Ascending aorta (tissue), 2 donors: ENCODE measurements at regions not wholly inside any gene's neighbourhood (a gene's known extent, or its start where the extent isn't known, plus 50 kb on each side); places are given as distances from the start of the nearest gene placed in this dataset.

Source experiments
- DNase-seq, 2 donors: peaks; one replicate each; pipeline ENCODE4 v3.0.0-alpha.2; 2019; ENCODE audit warnings: low spot score in 2 of 2
- H3K27ac ChIP-seq, 2 donors: fragments of 200-600 bp; sonication (generic); one replicate each; pipeline ENCODE4 v1.5.1; 2016 to 2017; ENCODE audit warnings: mild to moderate bottlenecking in 1 of 2
- H3K27me3 ChIP-seq: fragments of 200-600 bp; sonication (generic); one replicate; pipeline ENCODE4 v1.5.1; 2017
- H3K36me3 ChIP-seq, 2 donors: fragments of 200-600 bp; sonication (generic); one replicate each; pipeline ENCODE4 v1.5.1; 2016
- H3K4me1 ChIP-seq, 2 donors: fragments of 200-600 bp; sonication (generic); one replicate each; pipeline ENCODE4 v1.5.1; 2016 to 2017; ENCODE audit warnings: mild to moderate bottlenecking in 1 of 2
- H3K4me3 ChIP-seq, 2 donors: fragments of 200-600 bp; sonication (generic); one replicate each; pipeline ENCODE4 v1.5.1; 2016 to 2017; ENCODE audit warnings: mild to moderate bottlenecking in 1 of 2
- H3K9me3 ChIP-seq, 2 donors: fragments of 200-600 bp; sonication (generic); one replicate each; pipeline ENCODE4 v1.5.1; 2016
- intact Hi-C: fragments of 100-400 bp; cut with DNase I; formaldehyde crosslinking; loops from one replicate; pipeline ENCODE4 v1.15.1; 2023
- TF ChIP-seq, protein P1 (sequence below), 3 experiments: fragments of 200-600 bp in 2 of 3; fragments of 450-650 bp in 1 of 3; sonication (generic) in 2 of 3; IDR thresholded peaks; one replicate each; pipeline ENCODE4 v1.5.1; 2016 to 2019; ENCODE audit warnings: antibody characterized with exemption in 3 of 3, mild to moderate bottlenecking in 1 of 3, moderate library complexity in 1 of 3

DNA sequence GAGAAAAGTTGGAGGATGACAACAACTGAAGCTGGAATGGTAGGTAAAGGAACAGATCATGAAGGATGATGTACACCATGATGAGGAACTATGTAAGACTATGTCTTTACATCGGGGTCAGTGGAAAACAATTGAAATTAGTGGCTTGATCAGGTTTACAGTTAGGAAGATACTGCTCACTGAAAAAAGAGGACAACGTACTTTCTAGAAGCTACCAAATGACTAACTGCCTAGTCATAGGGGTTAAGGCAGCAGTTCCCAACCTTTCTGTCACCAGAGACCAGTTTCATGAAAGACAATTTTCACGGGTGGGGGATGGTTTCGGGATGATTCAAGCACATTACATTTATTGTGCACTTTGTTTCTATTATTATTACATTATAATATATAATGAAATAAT is 91.6 kb upstream of the ANKRD1 start:
- DNase-seq: no peak
- H3K36me3 ChIP-seq: no peaks in the 10 kb centered on the region
- no peak overlapping the region for H3K27ac ChIP-seq
- H3K9me3 ChIP-seq: no peaks in the 10 kb centered on the region
- no peaks in the 10 kb centered on the region for H3K4me1 ChIP-seq
- H3K27me3 ChIP-seq: no peaks in the 10 kb centered on the region
- TF ChIP-seq, protein P1, sequence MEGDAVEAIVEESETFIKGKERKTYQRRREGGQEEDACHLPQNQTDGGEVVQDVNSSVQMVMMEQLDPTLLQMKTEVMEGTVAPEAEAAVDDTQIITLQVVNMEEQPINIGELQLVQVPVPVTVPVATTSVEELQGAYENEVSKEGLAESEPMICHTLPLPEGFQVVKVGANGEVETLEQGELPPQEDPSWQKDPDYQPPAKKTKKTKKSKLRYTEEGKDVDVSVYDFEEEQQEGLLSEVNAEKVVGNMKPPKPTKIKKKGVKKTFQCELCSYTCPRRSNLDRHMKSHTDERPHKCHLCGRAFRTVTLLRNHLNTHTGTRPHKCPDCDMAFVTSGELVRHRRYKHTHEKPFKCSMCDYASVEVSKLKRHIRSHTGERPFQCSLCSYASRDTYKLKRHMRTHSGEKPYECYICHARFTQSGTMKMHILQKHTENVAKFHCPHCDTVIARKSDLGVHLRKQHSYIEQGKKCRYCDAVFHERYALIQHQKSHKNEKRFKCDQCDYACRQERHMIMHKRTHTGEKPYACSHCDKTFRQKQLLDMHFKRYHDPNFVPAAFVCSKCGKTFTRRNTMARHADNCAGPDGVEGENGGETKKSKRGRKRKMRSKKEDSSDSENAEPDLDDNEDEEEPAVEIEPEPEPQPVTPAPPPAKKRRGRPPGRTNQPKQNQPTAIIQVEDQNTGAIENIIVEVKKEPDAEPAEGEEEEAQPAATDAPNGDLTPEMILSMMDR (IDR thresholded peaks at IDR 0.05): no peak
- no peak overlapping the region for H3K4me3 ChIP-seq
- intact Hi-C loops: no loop called here

DNA sequence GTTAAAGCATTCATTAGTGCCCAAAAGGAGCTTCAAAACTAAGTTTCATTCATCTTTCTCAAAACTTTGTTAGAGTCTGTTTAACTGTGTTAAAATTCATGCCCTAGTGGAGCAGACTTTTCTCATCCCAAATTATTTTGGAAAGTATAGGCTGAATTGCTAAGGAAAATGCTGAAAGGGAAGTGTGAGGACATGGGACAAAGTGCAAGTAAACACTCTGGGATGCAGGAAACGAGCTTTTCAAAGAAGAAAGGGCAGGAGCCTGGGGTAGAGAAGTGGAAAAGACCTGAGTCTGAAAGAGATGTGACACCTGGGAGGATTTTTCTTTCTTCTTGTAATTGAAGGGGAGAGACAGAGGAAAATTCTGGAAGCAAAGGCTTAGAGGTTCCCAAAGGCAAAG is 93.1 kb upstream of the ANKRD1 start:
- TF ChIP-seq, protein P1 (IDR thresholded peaks at IDR 0.05): no peak
- H3K9me3 ChIP-seq: no peaks in the 10 kb centered on the region
- intact Hi-C loops: no loop called here
- no peaks in the 10 kb centered on the region for H3K36me3 ChIP-seq
- no peak overlapping the region for H3K27ac ChIP-seq
- no peaks in the 10 kb centered on the region for H3K4me1 ChIP-seq
- H3K4me3 ChIP-seq: no peak overlapping the region
- DNase-seq: no peak
- H3K27me3 ChIP-seq: no peaks in the 10 kb centered on the region

DNA sequence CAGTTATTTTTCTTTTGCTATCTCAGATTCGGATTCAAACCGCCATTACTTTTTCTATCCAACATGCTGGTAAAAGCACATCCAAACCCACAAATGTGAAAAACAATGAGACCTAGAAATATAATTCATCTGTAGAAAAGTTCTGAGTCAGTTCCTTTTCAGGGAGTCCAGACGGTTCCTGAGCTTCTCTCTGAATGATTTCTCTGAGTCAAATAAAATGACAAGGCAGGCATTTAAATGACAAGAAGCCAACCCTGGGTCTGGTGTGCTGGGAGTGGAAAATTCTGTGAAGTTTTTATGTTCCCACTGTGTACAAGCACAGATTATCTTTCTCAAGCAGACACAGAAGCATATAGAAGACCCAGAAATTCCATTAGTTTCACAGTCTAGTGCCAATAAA is 96.3 kb upstream of the ANKRD1 start:
- H3K4me3 ChIP-seq: no peak overlapping the region
- no peaks in the 10 kb centered on the region for H3K36me3 ChIP-seq
- H3K27ac ChIP-seq: no peak overlapping the region
- intact Hi-C loops: no loop called here
- no peaks in the 10 kb centered on the region for H3K27me3 ChIP-seq
- H3K4me1 ChIP-seq: peaks cover 0 to 2% of the 10 kb centered on the region in 2 donors
- TF ChIP-seq, protein P1 (IDR thresholded peaks at IDR 0.05): no peak
- H3K9me3 ChIP-seq: no peaks in the 10 kb centered on the region
- no peak for DNase-seq

DNA sequence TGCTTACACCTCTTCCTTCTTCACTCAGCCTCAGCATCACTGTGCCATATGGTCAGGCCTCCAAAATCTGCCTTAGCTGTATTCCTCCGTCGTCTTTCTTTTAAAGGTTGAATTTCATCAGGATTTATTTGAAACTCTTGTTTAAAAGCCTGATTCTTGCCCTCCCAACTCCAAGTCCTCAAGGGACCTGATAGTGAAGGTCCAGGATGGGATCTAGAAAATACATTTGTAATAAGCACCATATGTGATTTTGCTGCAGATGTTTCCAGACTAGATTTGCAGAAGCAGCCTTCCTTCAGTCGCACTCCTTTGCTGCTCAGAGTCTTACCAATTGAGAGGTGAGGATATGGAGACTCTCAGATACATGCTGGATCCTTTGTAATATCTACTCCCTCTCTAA is 101.0 kb upstream of the ANKRD1 start:
- TF ChIP-seq, protein P1 (IDR thresholded peaks at IDR 0.05): no peak
- H3K4me1 ChIP-seq: peaks cover 7 to 20% of the 10 kb centered on the region in 2 donors
- peak overlapping the region; percentile 2 to 66 for H3K27ac ChIP-seq
- H3K4me3 ChIP-seq: no peak overlapping the region
- H3K27me3 ChIP-seq: no peaks in the 10 kb centered on the region
- H3K36me3 ChIP-seq: no peaks in the 10 kb centered on the region
- no peak for DNase-seq
- H3K9me3 ChIP-seq: no peaks in the 10 kb centered on the region
- intact Hi-C loops: no loop called here

DNA sequence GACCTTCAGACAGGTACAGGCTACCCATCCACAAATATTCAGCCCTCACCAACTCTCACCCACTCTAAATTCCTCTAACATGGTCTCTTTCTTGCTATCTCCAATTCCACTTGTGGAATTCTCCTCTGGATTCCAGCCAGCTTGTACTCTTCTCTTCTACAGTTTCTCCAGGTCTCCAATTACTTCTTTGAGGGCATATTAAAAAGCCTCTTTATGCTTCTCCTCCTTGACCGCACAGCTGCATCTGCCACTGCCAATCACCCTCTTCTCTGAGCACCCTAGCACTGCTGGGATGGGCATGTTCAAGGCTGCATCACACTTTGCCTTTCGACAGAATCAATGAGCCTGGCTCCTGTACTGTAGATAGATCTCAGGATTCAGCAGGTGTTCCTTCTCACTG is 101.5 kb upstream of the ANKRD1 start:
- Histone ChIP-seq H3K4me1 (peaks cover 7 to 20% of the 10 kb centered on the region in 2 donors), H3K27ac (peak overlapping the region; percentile 2 to 66), H3K36me3 (no peaks in the 10 kb centered on the region), H3K4me3 (no peak overlapping the region), H3K27me3 (no peaks in the 10 kb centered on the region), H3K9me3 (no peaks in the 10 kb centered on the region)
- no peak for DNase-seq
- TF ChIP-seq, protein P1 (IDR thresholded peaks at IDR 0.05): no peak
- intact Hi-C loops: no loop called here
